GM11168 (cell line): ENCODE measurements at regions not wholly inside any gene's neighbourhood (a gene's known extent, or its start where the extent isn't known, plus 50 kb on each side); places are given as distances from the start of the nearest gene placed in this dataset.
"Not testable (repeated sequence)": the region's sequence is repeated elsewhere in the genome, so short reads cannot be mapped to it uniquely, and the experiment has no call there.

Experiments used
- in situ Hi-C: fragments of 300-500 bp; cut with MboI; formaldehyde crosslinking; loops from one replicate; pipeline ENCODE4 v1.12.0; 2022; ENCODE audit warnings: low sequenced_read_pairs; ENCODE audit not compliant: unreplicated experiment

DNA sequence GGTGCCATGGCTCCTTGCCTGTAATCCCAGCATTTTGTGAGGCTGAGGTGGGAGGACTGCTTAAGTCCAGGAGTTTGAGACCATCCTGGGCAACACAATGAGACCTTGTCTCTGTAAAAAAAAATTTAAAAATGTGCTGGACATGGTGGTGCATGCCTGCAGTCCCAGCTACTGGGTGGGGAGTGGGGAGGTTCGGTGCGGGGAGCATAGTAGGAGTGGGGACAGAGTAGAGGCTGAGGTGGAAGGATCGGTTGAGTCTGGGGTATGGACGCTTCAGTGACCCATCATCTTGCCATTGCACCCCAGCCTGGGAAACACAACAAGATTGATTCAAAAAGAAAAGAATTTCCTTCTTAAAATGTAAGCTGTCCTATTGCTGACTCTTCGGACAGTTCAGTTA is 1490.0 kb upstream of the GBE1 start:
- in situ Hi-C loops, result no loop called here

- in situ Hi-C loops, result no loop called here
These were observed 1489.2 kb upstream of the GBE1 start for GRCh38 chr3:83250613-83251012.

DNA sequence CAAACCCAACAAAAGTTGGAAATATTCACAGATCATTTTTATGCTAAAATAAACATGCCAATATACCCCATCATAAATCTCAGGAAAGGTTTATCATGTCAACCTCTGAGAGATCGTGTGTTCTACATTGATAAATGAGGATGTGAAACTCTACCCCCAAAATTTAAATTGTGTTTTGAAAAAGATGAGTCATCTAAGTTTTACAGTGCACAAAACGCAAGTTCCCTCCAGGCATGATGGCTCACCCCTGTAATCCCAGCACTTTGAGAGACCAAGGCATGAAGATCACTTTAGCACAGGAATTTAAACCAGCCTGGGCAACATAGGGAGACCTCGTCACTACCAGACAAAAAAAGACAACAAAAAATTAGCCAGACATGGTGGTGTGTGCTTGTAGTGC is 1487.0 kb upstream of the GBE1 start:
- in situ Hi-C loops, result no loop called here

DNA sequence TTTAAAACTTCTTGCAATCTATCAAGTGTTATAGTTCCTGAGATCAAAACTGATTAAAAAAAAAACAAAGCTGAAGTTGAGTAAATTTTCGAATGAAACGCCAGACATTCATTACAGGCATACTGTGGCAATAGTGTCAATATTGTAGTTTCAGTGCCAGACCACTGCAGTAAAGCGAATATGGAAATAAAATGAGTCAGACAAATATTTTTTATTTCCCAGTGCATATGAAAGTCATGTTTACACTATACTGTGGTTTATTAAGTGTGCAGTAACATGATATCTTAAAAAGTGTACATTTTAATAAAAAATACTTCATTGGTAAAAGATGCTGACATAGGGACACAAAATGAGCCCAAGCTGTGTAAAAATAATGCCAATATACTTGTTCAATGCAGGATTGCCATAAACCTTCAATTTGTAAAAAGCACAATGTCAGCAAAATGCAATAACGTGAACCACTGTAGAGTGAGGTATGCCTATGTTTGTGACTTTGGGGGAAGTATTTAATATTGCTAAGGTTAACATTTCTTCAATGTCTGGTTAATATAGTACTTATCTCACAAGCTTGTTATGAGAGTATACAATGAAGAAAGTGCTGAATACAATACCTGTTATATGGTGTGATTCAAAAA is 1473.9 kb upstream of the GBE1 start:
- in situ Hi-C loops, result no loop called here

DNA sequence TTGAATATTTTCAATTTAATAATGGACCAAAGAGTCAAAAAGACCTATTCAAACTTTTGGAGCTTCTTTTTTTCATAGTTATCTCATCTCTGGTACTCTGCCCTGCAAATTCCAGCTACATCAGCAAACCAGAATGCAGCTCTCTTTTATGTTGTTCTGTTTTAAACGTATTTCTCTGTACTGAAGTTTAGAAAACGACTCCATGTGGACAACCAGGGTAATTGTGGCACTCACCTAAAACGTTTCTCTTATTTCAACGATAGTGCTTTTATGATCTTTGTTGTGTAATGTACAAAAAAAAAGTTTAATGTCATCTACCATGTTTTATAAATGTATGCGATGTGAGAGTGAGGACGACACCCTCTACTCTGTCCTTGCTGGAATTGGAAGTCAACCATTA is 1472.3 kb upstream of the GBE1 start:
- in situ Hi-C loops, result no loop called here

DNA sequence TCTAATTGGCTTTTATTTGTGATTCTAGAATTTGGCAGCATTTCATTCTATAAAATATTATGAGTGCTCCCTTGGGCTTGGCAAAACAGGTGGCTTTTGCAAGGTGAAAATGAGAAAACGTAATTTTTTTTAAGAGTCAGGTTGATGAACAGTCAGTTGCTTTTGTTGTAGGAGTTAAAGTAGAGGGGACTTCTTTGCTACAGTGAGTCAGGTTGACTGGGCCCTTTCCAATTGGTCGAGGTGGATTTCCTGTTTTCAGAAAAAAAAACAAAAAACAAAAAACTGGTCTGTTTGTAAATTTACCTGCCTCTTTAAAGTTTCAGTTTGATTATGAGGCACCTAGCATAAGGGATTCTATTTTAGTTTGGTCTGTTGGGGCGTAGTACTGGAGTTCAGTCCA is 1469.4 kb upstream of the GBE1 start:
- in situ Hi-C loops, result no loop called here

DNA sequence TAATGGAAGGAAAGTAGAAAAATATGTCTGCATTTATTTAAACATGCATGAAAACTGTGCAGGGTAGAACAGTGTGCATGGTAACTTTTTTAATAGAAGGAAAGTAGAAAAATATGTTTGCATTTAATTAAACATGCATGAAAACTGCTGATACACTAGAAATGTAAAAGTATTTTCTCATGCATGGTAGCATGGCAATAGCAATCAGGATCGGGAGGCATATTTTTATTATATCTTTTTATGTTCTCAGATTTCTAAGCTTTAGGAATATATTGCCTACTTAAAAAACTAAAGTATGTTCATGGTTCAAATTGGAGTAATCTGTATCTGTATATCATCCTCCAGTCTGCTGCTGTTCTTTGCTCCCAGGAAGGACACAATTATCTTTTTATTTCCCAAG is 1468.9 kb upstream of the GBE1 start:
- in situ Hi-C loops, result no loop called here

DNA sequence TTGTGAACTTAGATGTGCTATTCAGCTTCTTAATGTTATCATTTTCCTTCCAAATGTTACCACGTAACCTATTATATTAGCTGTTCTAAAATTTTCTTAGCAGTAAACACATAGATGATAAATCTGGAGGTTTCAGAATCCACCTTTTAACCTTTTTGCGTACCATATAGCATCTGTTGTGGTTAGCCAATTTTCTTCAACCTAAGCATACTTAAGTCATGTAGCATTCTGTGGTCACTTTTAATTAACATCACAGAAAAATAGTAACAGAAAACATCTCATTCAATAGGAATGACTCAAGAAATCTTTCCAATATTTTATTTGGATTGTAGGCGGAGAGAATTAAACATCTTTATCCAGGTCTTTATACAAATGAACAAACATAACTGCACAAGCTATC is 1465.3 kb upstream of the GBE1 start:
- in situ Hi-C loops, result no loop called here

DNA sequence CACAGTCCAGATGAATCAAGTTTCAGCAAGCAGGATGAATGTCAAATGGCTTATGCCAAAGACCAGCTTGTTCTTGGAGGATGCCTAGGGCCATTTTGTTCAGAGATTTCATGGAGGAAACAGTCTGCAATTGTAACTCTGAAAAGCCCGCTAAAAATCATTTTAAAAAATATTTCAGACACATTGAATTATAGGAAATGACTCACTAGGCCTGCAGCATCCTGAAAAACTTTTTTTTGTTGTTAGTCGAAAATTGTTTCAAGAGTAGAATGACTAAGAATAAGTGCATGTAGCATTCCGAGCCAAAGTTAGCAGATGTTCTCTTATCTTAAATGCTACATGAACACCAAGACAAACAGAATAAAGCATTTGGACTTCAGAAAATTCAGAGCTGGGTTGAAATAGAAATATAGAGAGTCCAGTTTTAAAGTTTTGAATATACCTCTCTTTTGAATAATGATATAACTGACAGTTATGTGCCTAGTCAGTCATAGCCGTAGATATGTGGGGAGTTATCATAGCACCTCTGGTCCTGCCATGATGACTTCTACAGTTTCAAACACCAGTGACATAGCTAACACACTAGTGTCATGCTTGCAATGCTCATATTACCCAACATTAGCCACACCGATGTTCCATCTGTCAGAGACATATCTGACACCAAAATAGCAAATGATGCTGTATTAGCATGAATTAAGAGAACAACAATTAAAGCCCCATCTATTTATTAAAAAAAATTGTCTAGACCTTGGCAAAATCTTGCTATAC is 1462.8 kb upstream of the GBE1 start:
- in situ Hi-C loops, result no loop called here

GRCh38 chr3:83218383-83219200 is 1457.1 kb upstream of the GBE1 start:
- in situ Hi-C loops, result no loop called here

- in situ Hi-C loops, result not testable (repeated sequence)
These were observed 1456.2 kb upstream of the GBE1 start for GRCh38 chr3:83217595-83218118.

GRCh38 chr3:83216919-83217594 is 1455.6 kb upstream of the GBE1 start:
- in situ Hi-C loops, result no loop called here

GRCh38 chr3:83195243-83195642 is 1433.8 kb upstream of the GBE1 start:
- in situ Hi-C loops, result no loop called here

DNA sequence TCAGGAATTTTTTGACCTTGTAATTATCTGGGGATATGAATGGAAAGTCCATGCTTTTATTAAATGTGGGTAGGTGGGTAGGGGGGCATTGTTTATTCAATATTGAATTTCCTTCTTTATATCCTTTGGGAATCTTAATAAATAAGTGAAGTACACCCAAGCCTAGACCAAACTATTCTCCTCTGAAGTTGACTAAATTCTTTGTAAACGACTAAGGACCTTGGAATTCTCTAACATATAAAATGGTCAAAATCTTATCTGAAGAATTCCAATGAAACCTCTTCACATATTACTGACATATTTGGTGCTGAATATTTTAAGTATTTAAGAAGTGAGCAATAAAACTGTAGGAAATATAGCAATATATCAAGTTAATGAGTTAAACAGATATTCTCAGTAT is 1432.1 kb upstream of the GBE1 start:
- in situ Hi-C loops, result no loop called here

- in situ Hi-C loops, result no loop called here
These were observed 1428.2 kb upstream of the GBE1 start for GRCh38 chr3:83189634-83190033.

GRCh38 chr3:83169473-83169872 is 1408.0 kb upstream of the GBE1 start:
- in situ Hi-C loops, result no loop called here

DNA sequence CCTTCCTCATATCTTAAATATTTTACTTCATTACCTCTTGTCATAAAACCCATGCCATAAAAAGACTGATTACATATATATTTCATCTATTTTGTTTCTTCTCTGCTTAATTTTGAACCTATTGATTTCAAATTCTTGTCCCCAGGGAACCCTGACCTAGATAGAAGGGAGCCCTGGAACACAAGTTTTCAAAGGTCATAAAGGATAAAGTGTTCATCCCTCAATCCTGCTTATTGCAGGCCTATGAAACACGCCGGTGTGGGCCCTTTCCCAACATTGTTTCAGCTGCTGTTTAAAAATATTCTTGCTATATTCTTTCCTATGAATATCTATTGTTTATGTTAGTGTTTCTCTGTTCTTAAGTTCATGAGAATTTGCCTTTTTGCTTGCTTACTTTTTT is 1389.5 kb upstream of the GBE1 start:
- in situ Hi-C loops, result no loop called here

DNA sequence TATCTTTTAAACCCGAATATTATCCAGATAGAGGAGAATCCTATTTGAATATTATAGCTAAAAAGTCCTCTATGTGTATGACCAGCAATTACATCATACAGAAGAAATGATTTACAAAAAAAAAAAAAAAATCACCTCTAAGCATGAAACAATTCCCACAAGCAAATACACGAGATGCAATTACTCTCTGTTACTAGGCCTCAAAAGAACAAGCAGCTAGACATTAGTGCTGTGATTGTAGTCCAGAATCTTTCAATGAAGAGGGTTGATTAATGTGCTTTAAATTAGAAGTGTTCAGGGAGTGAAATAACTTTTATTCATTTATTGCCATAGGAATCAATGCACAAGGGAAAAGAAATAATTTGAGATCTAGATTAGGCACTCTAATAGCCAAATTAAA is 1379.5 kb upstream of the GBE1 start:
- in situ Hi-C loops, result no loop called here

GRCh38 chr3:83131236-83131635 is 1369.8 kb upstream of the GBE1 start:
- in situ Hi-C loops, result no loop called here

GRCh38 chr3:83122774-83123350 is 1361.4 kb upstream of the GBE1 start:
- in situ Hi-C loops, result no loop called here
